Smooth muscle cell (in vitro differentiated cells): ENCODE measurements at regions not wholly inside any gene's neighbourhood (a gene's known extent, or its start where the extent isn't known, plus 50 kb on each side); places are given as distances from the start of the nearest gene placed in this dataset.

Source experiments
- DNase-seq: peaks from one replicate; lab custom pipeline; 2025; ENCODE audit not compliant: unreplicated experiment; lab: John Stamatoyannopoulos, UW
- H2AFZ ChIP-seq: fragments of 200-600 bp; sonication (generic); 2 replicates; pipeline ENCODE4 v1.6.0; 2016; ENCODE audit warnings: antibody characterized with exemption, low read depth, mild to moderate bottlenecking
- H3F3A ChIP-seq: fragments of 200-600 bp; sonication (generic); 2 replicates; pipeline ENCODE4 v1.6.0; 2017; ENCODE audit warnings: antibody characterized with exemption, low read depth
- H3K27ac ChIP-seq: fragments of 200-600 bp; sonication (generic); 2 replicates; pipeline ENCODE4 v1.5.1; 2016; ENCODE audit warnings: low read depth, mild to moderate bottlenecking
- H3K27me3 ChIP-seq: fragments of 200-600 bp; sonication (generic); 2 replicates; pipeline ENCODE4 v1.6.1; 2016; ENCODE audit warnings: low read depth, mild to moderate bottlenecking
- H3K36me3 ChIP-seq: fragments of 200-600 bp; sonication (generic); 2 replicates; pipeline ENCODE4 v1.5.1; 2016; ENCODE audit warnings: low read depth
- H3K4me1 ChIP-seq: fragments of 200-600 bp; sonication (generic); 2 replicates; pipeline ENCODE4 v1.5.1; 2016; ENCODE audit warnings: low read depth
- H3K4me2 ChIP-seq: fragments of 200-600 bp; sonication (generic); 2 replicates; pipeline ENCODE4 v1.6.0; 2016; ENCODE audit warnings: mild to moderate bottlenecking
- H3K4me3 ChIP-seq: fragments of 200-600 bp; sonication (generic); 2 replicates; pipeline ENCODE4 v1.5.1; 2016; ENCODE audit warnings: mild to moderate bottlenecking
- H3K79me2 ChIP-seq: fragments of 200-600 bp; sonication (generic); 2 replicates; pipeline ENCODE4 v1.6.0; 2016; ENCODE audit warnings: low read depth, mild to moderate bottlenecking
- H3K9ac ChIP-seq: fragments of 200-600 bp; sonication (generic); 2 replicates; pipeline ENCODE4 v1.6.0; 2016; ENCODE audit warnings: low read depth
- H3K9me3 ChIP-seq: fragments of 200-600 bp; sonication (generic); replicated peaks from 2 replicates; pipeline ENCODE4 v1.5.1; 2016; ENCODE audit warnings: low read depth
- H4K20me1 ChIP-seq: fragments of 200-600 bp; sonication (generic); 2 replicates; pipeline ENCODE4 v1.6.0; 2016; ENCODE audit warnings: low read depth
- CTCF ChIP-seq: fragments of 200-600 bp; sonication (generic); IDR thresholded peaks from 2 replicates; pipeline ENCODE4 v1.5.1; 2017; ENCODE audit warnings: borderline replicate concordance, mild to moderate bottlenecking, antibody characterized with exemption; ENCODE audit not compliant: insufficient read depth, poor library complexity, severe bottlenecking
- WGBS: methylation state at CpG from one replicate; pipeline ENCODE4 v1.1.7; 2016; ENCODE audit warnings: low lambda C conversion rate; 5-methylcytosine and 5-hydroxymethylcytosine counted together

GRCh38 chr21:41677671-41678015 lies 89.2 kb downstream of the RIPK4 start:
- Histone ChIP-seq H3K79me2 (no peaks in the 10 kb centered on the region), H3K27me3 (no peaks in the 10 kb centered on the region), H3K27ac (peak overlapping the region; percentile 81), H4K20me1 (no peaks in the 10 kb centered on the region), H3K4me3 (no peak overlapping the region), H3K4me2 (no peak overlapping the region), H3K9me3 (no peaks in the 10 kb centered on the region), H3F3A (peaks cover 5% of the 10 kb centered on the region), H3K9ac (no peak overlapping the region), H3K36me3 (no peaks in the 10 kb centered on the region), H2AFZ (peak overlapping the region; percentile 29), H3K4me1 (no peaks in the 10 kb centered on the region)
- DNase-seq, result no peak
- WGBS, result 89% methylated on average over 8 of the region's 8 CpGs
- TF ChIP-seq CTCF, result no peak

GRCh38 chr21:41676198-41676597 lies 90.7 kb downstream of the RIPK4 start:
- Histone ChIP-seq H3K79me2 (no peaks in the 10 kb centered on the region), H3K36me3 (no peaks in the 10 kb centered on the region), H3K4me3 (no peak overlapping the region), H3K27ac (no peak overlapping the region), H3K4me2 (no peak overlapping the region), H3K27me3 (no peaks in the 10 kb centered on the region), H3F3A (peaks cover 5% of the 10 kb centered on the region), H3K9me3 (no peaks in the 10 kb centered on the region), H4K20me1 (no peaks in the 10 kb centered on the region), H2AFZ (no peak overlapping the region), H3K4me1 (no peaks in the 10 kb centered on the region), H3K9ac (no peak overlapping the region)
- TF ChIP-seq CTCF, result no peak
- WGBS, result 97% methylated on average over 3 of the region's 3 CpGs
- no peak for DNase-seq

- Histone ChIP-seq H3K27ac (no peak overlapping the region), H3K4me2 (no peak overlapping the region), H3K4me3 (no peak overlapping the region), H3K79me2 (no peaks in the 10 kb centered on the region), H3K4me1 (no peaks in the 10 kb centered on the region), H2AFZ (no peak overlapping the region), H3K9ac (no peak overlapping the region), H3K27me3 (no peaks in the 10 kb centered on the region), H3K36me3 (no peaks in the 10 kb centered on the region), H3F3A (peaks cover 3% of the 10 kb centered on the region), H4K20me1 (no peaks in the 10 kb centered on the region), H3K9me3 (no peaks in the 10 kb centered on the region)
- no peak for TF ChIP-seq CTCF
- no peak for DNase-seq
- 75% methylated on average over 6 of the region's 6 CpGs for WGBS
Measured at GRCh38 chr21:41675574-41675973, 91.3 kb downstream of the RIPK4 start.

GRCh38 chr21:41674402-41674801 lies 92.5 kb downstream of the RIPK4 start:
- H3K4me1 ChIP-seq, result no peaks in the 10 kb centered on the region
- H3K79me2 ChIP-seq, result no peaks in the 10 kb centered on the region
- H3K27ac ChIP-seq, result no peak overlapping the region
- no peaks in the 10 kb centered on the region for H3K27me3 ChIP-seq
- H2AFZ ChIP-seq, result no peak overlapping the region
- H3K4me3 ChIP-seq, result no peak overlapping the region
- H3F3A ChIP-seq, result no peaks in the 10 kb centered on the region
- no peak for TF ChIP-seq CTCF
- no peak overlapping the region for H3K4me2 ChIP-seq
- no peak for DNase-seq
- no peak overlapping the region for H3K9ac ChIP-seq
- WGBS, result 93% methylated on average over 6 of the region's 6 CpGs
- H3K36me3 ChIP-seq, result no peaks in the 10 kb centered on the region
- no peaks in the 10 kb centered on the region for H3K9me3 ChIP-seq
- H4K20me1 ChIP-seq, result no peaks in the 10 kb centered on the region
